ENCODE measurements at regions not wholly inside any gene's neighbourhood (a gene's known extent, or its start where the extent isn't known, plus 50 kb on each side); places are given as distances from the start of the nearest gene placed in this dataset.
"Not testable (repeated sequence)": the region's sequence is repeated elsewhere in the genome, so short reads cannot be mapped to it uniquely, and the experiment has no call there.

- no peak for DNase-seq (ENCODE audit: low read depth)
- no peak for TF ChIP-seq CTCF (IDR thresholded peaks at IDR 0.05; ENCODE audit: control insufficient read depth, insufficient read depth, low read depth, low read length, missing control alignments)
- no peak overlapping the region for H3K4me3 ChIP-seq (ENCODE audit: control insufficient read depth, low read depth, low read length)
Observed at GRCh38 chr2:47720036-47720435, 62.9 kb upstream of the MSH6 start.

GRCh38 chr2:47719099-47719498 is 63.8 kb upstream of the MSH6 start:
- TF ChIP-seq CTCF (IDR thresholded peaks at IDR 0.05; ENCODE audit: control insufficient read depth, insufficient read depth, low read depth, low read length, missing control alignments): no peak
- DNase-seq (ENCODE audit: low read depth): no peak
- H3K4me3 ChIP-seq (ENCODE audit: control insufficient read depth, low read depth, low read length): no peak overlapping the region

- not testable (repeated sequence) for H3K4me3 ChIP-seq (ENCODE audit: control insufficient read depth, low read depth, low read length); DNase-seq (ENCODE audit: low read depth)
Observed at GRCh38 chr2:47716307-47716706, 66.6 kb upstream of the MSH6 start.

GRCh38 chr2:47715552-47715951 is 67.4 kb upstream of the MSH6 start:
- no peak for TF ChIP-seq CTCF (IDR thresholded peaks at IDR 0.05; ENCODE audit: control insufficient read depth, insufficient read depth, low read depth, low read length, missing control alignments)
- H3K4me3 ChIP-seq (ENCODE audit: control insufficient read depth, low read depth, low read length): no peak overlapping the region
- DNase-seq (ENCODE audit: low read depth): no peak

GRCh38 chr2:47708801-47709499 is 74.0 kb upstream of the MSH6 start:
- no peak for TF ChIP-seq CTCF (IDR thresholded peaks at IDR 0.05; ENCODE audit: control insufficient read depth, insufficient read depth, low read depth, low read length, missing control alignments)
- DNase-seq (ENCODE audit: low read depth): no peak

GRCh38 chr2:47704287-47704686 is 78.7 kb upstream of the MSH6 start:
- no peak for TF ChIP-seq CTCF (IDR thresholded peaks at IDR 0.05; ENCODE audit: control insufficient read depth, insufficient read depth, low read depth, low read length, missing control alignments)
- DNase-seq (ENCODE audit: low read depth): no peak
- no peak overlapping the region for H3K4me3 ChIP-seq (ENCODE audit: control insufficient read depth, low read depth, low read length)

More at GRCh38 chr2:47708801-47709499, 74.0 kb upstream of the MSH6 start:
- no peak overlapping the region for H3K4me3 ChIP-seq (ENCODE audit: control insufficient read depth, low read depth, low read length)

GRCh38 chr2:47699533-47700215 is 83.3 kb upstream of the MSH6 start:
- no peak overlapping the region for H3K4me3 ChIP-seq (ENCODE audit: control insufficient read depth, low read depth, low read length)
- no peak for TF ChIP-seq CTCF (IDR thresholded peaks at IDR 0.05; ENCODE audit: control insufficient read depth, insufficient read depth, low read depth, low read length, missing control alignments)
- DNase-seq (ENCODE audit: low read depth): no peak

- not testable (repeated sequence) for H3K4me3 ChIP-seq (ENCODE audit: control insufficient read depth, low read depth, low read length); DNase-seq (ENCODE audit: low read depth)
Observed at GRCh38 chr2:47698436-47698972, 84.4 kb upstream of the MSH6 start.

GRCh38 chr2:47697681-47698435 is 85.1 kb upstream of the MSH6 start:
- not testable (repeated sequence) for H3K4me3 ChIP-seq (ENCODE audit: control insufficient read depth, low read depth, low read length); DNase-seq (ENCODE audit: low read depth)

Data from AG09309 (cell line).